Kidney (tissue), 13 donors: ENCODE measurements at regions not wholly inside any gene's neighbourhood (a gene's known extent, or its start where the extent isn't known, plus 50 kb on each side); places are given as distances from the start of the nearest gene placed in this dataset.

Source experiments
- DNase-seq, 5 donors: peaks; one replicate each; pipeline ENCODE4 v3.0.0-alpha.2; 2013 to 2020
- FAIRE-seq: peaks from 2 replicates; lab custom pipeline; 2012; peaks lifted over from hg19 to GRCh38; lab: Jason Lieb, UNC
- H3K27ac ChIP-seq, 2 donors: one replicate each; pipeline ENCODE4 v1.7.0; 2013; ENCODE audit warnings: low read depth in 2 of 2, low read length in 2 of 2, inconsistent platforms in 1 of 2
- H3K27me3 ChIP-seq: one replicate; pipeline ENCODE4 v1.7.1; 2013; ENCODE audit warnings: low read length, inconsistent platforms; ENCODE audit not compliant: control insufficient read depth, insufficient read depth
- H3K36me3 ChIP-seq, 3 donors: one replicate each; pipeline versions ENCODE4 v1.7.0 to v1.7.1; 2013; ENCODE audit warnings: low read length in 3 of 3, control low read depth in 1 of 3, inconsistent platforms in 1 of 3; ENCODE audit not compliant: insufficient read depth in 3 of 3, control insufficient read depth in 2 of 3
- H3K4me1 ChIP-seq, 3 donors: one replicate each; pipeline versions ENCODE4 v1.7.0 to v1.7.1; 2013; ENCODE audit warnings: low read length in 3 of 3, inconsistent platforms in 1 of 3, low read depth in 1 of 3; ENCODE audit not compliant: control insufficient read depth in 2 of 3, insufficient read depth in 2 of 3
- H3K4me3 ChIP-seq, 3 donors: one replicate each; pipeline versions ENCODE4 v1.7.0 to v1.8.1; 2013; ENCODE audit warnings: low read length in 3 of 3, control low read depth in 1 of 3, inconsistent platforms in 1 of 3
- H3K9ac ChIP-seq, 3 donors: one replicate each; pipeline versions ENCODE4 v1.7.0 to v1.7.1; 2013; ENCODE audit warnings: low read length in 3 of 3, control low read depth in 1 of 3, inconsistent platforms in 1 of 3
- H3K9me3 ChIP-seq, 3 donors: one replicate each; pipeline versions ENCODE4 v1.7.0 to v1.7.1; 2013; ENCODE audit warnings: low read length in 3 of 3, control low read depth in 1 of 3, inconsistent platforms in 1 of 3; ENCODE audit not compliant: control insufficient read depth in 2 of 3, insufficient read depth in 1 of 3
- intact Hi-C: fragments of 100-400 bp; cut with DNase I; formaldehyde crosslinking; loops from one replicate; pipeline ENCODE4 v1.11.1; 2022
- TF ChIP-seq, protein P1 (sequence below): IDR thresholded peaks from 3 replicates; pipeline ENCODE4 v1.5.1; 2012; ENCODE audit warnings: mild to moderate bottlenecking, moderate library complexity, borderline replicate concordance; ENCODE audit not compliant: insufficient read depth; ENCODE audit errors: extremely low read depth
- donor health status: control.
- donor health status: control.
- donor health status: control.
- donor health status: control.
- donor health status: control.
- donor health status: DM: yes; HTN: yes; CAD: no.
- donor health status: Normal renal cell carcinoma (clear cell type).

DNA sequence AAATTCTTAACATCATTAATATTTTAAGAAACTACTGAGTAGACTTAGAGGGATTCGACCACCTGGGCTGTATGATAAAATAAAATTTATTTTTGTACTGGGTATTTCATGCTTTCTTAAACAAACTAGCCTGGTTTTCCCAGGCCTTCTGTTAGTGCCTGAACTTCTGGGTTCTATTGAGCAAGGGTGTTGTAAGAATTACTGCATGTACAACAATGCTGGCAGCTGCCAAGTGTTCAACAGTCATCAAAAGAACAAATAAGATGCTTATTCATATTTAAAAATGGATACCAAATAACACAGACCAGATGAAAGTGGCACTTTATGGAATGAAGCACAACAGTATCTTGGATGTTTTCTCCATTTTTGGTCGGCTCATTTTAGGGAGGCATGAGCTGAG, 123.2 kb upstream of the FBXL7 start:
- Histone ChIP-seq H3K4me3 (no peak overlapping the region), H3K9ac (no peak overlapping the region), H3K9me3 (no peaks in the 10 kb centered on the region), H3K36me3 (no peaks in the 10 kb centered on the region), H3K4me1 (no peaks in the 10 kb centered on the region), H3K27me3 (no peaks in the 10 kb centered on the region), H3K27ac (no peak overlapping the region)
- FAIRE-seq (no peak), DNase-seq (no peak)
- TF ChIP-seq, protein P1, sequence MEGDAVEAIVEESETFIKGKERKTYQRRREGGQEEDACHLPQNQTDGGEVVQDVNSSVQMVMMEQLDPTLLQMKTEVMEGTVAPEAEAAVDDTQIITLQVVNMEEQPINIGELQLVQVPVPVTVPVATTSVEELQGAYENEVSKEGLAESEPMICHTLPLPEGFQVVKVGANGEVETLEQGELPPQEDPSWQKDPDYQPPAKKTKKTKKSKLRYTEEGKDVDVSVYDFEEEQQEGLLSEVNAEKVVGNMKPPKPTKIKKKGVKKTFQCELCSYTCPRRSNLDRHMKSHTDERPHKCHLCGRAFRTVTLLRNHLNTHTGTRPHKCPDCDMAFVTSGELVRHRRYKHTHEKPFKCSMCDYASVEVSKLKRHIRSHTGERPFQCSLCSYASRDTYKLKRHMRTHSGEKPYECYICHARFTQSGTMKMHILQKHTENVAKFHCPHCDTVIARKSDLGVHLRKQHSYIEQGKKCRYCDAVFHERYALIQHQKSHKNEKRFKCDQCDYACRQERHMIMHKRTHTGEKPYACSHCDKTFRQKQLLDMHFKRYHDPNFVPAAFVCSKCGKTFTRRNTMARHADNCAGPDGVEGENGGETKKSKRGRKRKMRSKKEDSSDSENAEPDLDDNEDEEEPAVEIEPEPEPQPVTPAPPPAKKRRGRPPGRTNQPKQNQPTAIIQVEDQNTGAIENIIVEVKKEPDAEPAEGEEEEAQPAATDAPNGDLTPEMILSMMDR: no peak
- intact Hi-C loops: no loop called here

DNA sequence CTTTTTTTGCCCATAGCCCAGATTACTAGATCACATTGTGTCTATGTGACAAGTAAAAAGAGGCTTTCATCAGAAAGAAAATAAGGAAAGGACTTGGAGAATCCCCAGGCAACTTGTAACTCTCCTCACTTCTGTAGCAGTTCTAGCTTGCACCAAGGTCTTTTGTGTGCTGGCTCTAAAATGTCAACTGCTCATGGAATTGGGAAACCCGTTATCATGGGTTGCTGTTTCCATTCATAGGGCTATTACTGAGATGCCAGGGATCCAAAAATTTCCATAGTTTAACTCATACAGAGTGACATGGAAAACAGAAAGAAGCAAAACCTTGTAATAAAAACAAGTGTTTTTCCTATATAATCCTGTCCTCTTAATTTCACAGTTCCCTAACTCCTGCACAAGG, 123.9 kb upstream of the FBXL7 start:
- H3K4me3 ChIP-seq: no peak overlapping the region
- DNase-seq (no peak), FAIRE-seq (no peak)
- H3K4me1 ChIP-seq: no peaks in the 10 kb centered on the region
- TF ChIP-seq, protein P1: no peak
- H3K27me3 ChIP-seq: no peaks in the 10 kb centered on the region
- H3K9me3 ChIP-seq: no peaks in the 10 kb centered on the region
- intact Hi-C loops: no loop called here
- H3K27ac ChIP-seq: no peak overlapping the region
- no peaks in the 10 kb centered on the region for H3K36me3 ChIP-seq
- no peak overlapping the region for H3K9ac ChIP-seq

DNA sequence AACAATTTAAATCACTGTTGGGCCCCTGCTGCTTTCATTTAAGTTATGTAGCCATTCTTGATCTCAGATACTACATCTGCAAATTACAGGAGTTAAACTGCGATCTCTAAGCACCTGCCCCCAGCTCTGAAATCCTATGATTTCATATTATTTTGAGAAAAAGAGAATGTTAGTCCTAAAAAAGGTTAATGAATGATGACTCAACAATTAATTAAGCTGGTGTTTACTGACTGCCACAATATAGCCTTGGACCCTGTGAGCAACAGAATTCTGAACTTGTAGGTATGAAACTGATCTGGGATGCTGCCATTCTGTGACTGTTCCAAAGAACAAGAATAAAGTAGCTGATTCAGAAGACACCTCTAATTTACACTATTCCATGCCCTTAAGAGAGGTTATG, 124.4 kb upstream of the FBXL7 start:
- no peaks in the 10 kb centered on the region for H3K27me3 ChIP-seq
- TF ChIP-seq, protein P1: no peak
- H3K4me3 ChIP-seq: no peak overlapping the region
- H3K9ac ChIP-seq: no peak overlapping the region
- no peaks in the 10 kb centered on the region for H3K4me1 ChIP-seq
- DNase-seq (no peak), FAIRE-seq (no peak)
- no peaks in the 10 kb centered on the region for H3K9me3 ChIP-seq
- H3K36me3 ChIP-seq: no peaks in the 10 kb centered on the region
- intact Hi-C loops: no loop called here
- H3K27ac ChIP-seq: no peak overlapping the region

DNA sequence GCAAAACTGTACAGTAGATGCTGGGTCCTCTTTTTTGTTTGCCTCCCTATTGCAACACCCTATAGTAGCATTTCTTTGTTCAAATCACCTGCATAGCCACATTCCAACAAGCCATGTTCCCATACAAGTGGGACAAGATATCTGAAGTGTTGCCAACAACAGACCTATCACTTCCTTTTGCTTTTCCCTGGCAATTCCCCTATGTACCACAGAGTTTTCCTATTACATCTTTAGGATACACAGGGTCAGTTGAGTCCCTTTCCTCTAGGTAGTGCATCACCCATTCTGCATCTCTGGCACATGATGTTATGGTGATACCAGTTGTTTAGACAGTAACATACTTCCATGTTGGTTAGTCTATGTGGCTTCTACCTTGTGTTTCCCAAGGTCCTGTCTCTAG, 125.1 kb upstream of the FBXL7 start:
- Histone ChIP-seq H3K27me3 (no peaks in the 10 kb centered on the region), H3K27ac (no peak overlapping the region), H3K9me3 (no peaks in the 10 kb centered on the region), H3K4me1 (no peaks in the 10 kb centered on the region), H3K9ac (no peak overlapping the region), H3K4me3 (no peak overlapping the region), H3K36me3 (no peaks in the 10 kb centered on the region)
- TF ChIP-seq, protein P1: no peak
- DNase-seq (no peak), FAIRE-seq (no peak)
- intact Hi-C loops: no loop called here
